GM18909 (cell line): ENCODE measurements at regions not wholly inside any gene's neighbourhood (a gene's known extent, or its start where the extent isn't known, plus 50 kb on each side); places are given as distances from the start of the nearest gene placed in this dataset.

Experiments
- ATAC-seq: cut with Tn5 transposase; IDR thresholded peaks from one replicate; pipeline ENCODE4 v1.9.1; 2021; ENCODE audit warnings: mild to moderate bottlenecking; ENCODE audit not compliant: unreplicated experiment, poor library complexity

GRCh38 chr16:49048557-49048956, 233.1 kb downstream of the CBLN1 start:
- no peak for ATAC-seq

GRCh38 chr16:49036126-49036525, 245.5 kb downstream of the CBLN1 start:
- no peak for ATAC-seq

- ATAC-seq: no peak
Observed at GRCh38 chr16:49027420-49027819, 254.2 kb downstream of the CBLN1 start.

GRCh38 chr16:49026566-49027181, 255.0 kb downstream of the CBLN1 start:
- no peak for ATAC-seq

GRCh38 chr16:49024896-49025295, 256.7 kb downstream of the CBLN1 start:
- no peak for ATAC-seq

GRCh38 chr16:49024016-49024415, 257.6 kb downstream of the CBLN1 start:
- no peak for ATAC-seq

GRCh38 chr16:49023050-49023449, 258.6 kb downstream of the CBLN1 start:
- ATAC-seq: no peak

- no peak for ATAC-seq
Observed at GRCh38 chr16:49022351-49022963, 259.2 kb downstream of the CBLN1 start.

GRCh38 chr16:49021136-49021535, 260.5 kb downstream of the CBLN1 start:
- ATAC-seq: no peak

GRCh38 chr16:49020436-49020835, 261.2 kb downstream of the CBLN1 start:
- no peak for ATAC-seq

- no peak for ATAC-seq
Observed at GRCh38 chr16:49019831-49020230, 261.8 kb downstream of the CBLN1 start.

- ATAC-seq: no peak
Observed at GRCh38 chr16:49019081-49019633, 262.5 kb downstream of the CBLN1 start.

GRCh38 chr16:49018259-49018931, 263.2 kb downstream of the CBLN1 start:
- no peak for ATAC-seq

GRCh38 chr16:49017501-49017900, 264.1 kb downstream of the CBLN1 start:
- no peak for ATAC-seq

GRCh38 chr16:49016461-49016860, 265.2 kb downstream of the CBLN1 start:
- ATAC-seq: no peak

- ATAC-seq: no peak
Observed at GRCh38 chr16:49015225-49015592, 266.4 kb downstream of the CBLN1 start.

- no peak for ATAC-seq
Observed at GRCh38 chr16:49014277-49015224, 267.1 kb downstream of the CBLN1 start.

- no peak for ATAC-seq
Observed at GRCh38 chr16:49013727-49014080, 267.9 kb downstream of the CBLN1 start.

GRCh38 chr16:49012961-49013726, 268.5 kb downstream of the CBLN1 start:
- ATAC-seq: no peak

GRCh38 chr16:49011901-49012300, 269.7 kb downstream of the CBLN1 start:
- ATAC-seq: no peak
